GM12878 (cell line): ENCODE measurements at regions not wholly inside any gene's neighbourhood (a gene's known extent, or its start where the extent isn't known, plus 50 kb on each side); places are given as distances from the start of the nearest gene placed in this dataset.

ENCODE experiments used
- ATAC-seq: fragments of 200-7000 bp; cut with Tn5 transposase; 3 replicates; pipeline ENCODE4 v1.9.1; 2020; ENCODE audit warnings: mild to moderate bottlenecking, moderate library complexity
- BruUV-seq: library from RNA; stranded (reverse); fragments of 400-500 nt; replicated peaks from 2 replicates; lab custom pipeline; 2021; lab: Mats Ljungman, UMichigan
- CTCF ChIA-PET: fragments of 300-600 bp; sonication (Branson Sonifier 250); formaldehyde crosslinking; extraction: SDS; loops from one replicate; lab custom pipeline; 2021; ENCODE audit warnings: inconsistent platforms; lab: Yijun Ruan, JAX
- POLR2A ChIA-PET: fragments of 350-600 bp; formaldehyde crosslinking; extraction: SDS; loops from one replicate; lab custom pipeline; 2021; ENCODE audit warnings: inconsistent platforms; lab: Charles Lee
- RAD21 ChIA-PET: fragments of 300-600 bp; sonication (Branson Sonifier 250); formaldehyde crosslinking; loops from one replicate; lab custom pipeline; 2023; ENCODE audit warnings: antibody characterized with exemption; ENCODE audit not compliant: unreplicated experiment; lab: Charles Lee
- SMC1A ChIA-PET: fragments of 300-600 bp; sonication (Branson Sonifier 250); formaldehyde crosslinking; loops from one replicate; lab custom pipeline; 2023; ENCODE audit not compliant: unreplicated experiment, uncharacterized antibody; lab: Charles Lee
- DNase-seq: peaks from one replicate; pipeline ENCODE4 v3.0.0-alpha.2; 2011; ENCODE audit warnings: low read depth, low spot score
- FAIRE-seq: peaks from 3 replicates; lab custom pipeline; 2011; peaks lifted over from hg19 to GRCh38; lab: Jason Lieb, UNC
- H2AFZ ChIP-seq: 2 replicates; pipeline ENCODE4 v1.6.0; 2011; ENCODE audit warnings: low read depth, low read length, control low read depth; ENCODE audit not compliant: control insufficient read depth
- H3K27ac ChIP-seq: 2 replicates; pipeline ENCODE4 v1.5.1; 2011; ENCODE audit warnings: control low read depth; ENCODE audit not compliant: control insufficient read depth, insufficient read depth
- H3K27me3 ChIP-seq, 2 experiments: replicated peaks in 1 of 2; 2 replicates each; pipeline versions ENCODE4 v1.6.0 to v1.6.1; 2011; ENCODE audit warnings: low read length in 1 of 2; ENCODE audit not compliant: control insufficient read depth in 2 of 2, insufficient read depth in 2 of 2
- H3K36me3 ChIP-seq, 2 experiments: 2 replicates each; pipeline ENCODE4 v1.5.1; 2011; ENCODE audit warnings: low read length in 1 of 2; ENCODE audit not compliant: control insufficient read depth in 2 of 2, insufficient read depth in 2 of 2
- H3K4me1 ChIP-seq: 2 replicates; pipeline ENCODE4 v1.6.1; 2011; ENCODE audit warnings: mild to moderate bottlenecking, low read length, moderate library complexity, mixed read lengths; ENCODE audit not compliant: control insufficient read depth, insufficient read depth
- H3K4me2 ChIP-seq: 2 replicates; pipeline ENCODE4 v1.6.0; 2011; ENCODE audit warnings: control low read depth; ENCODE audit not compliant: control insufficient read depth, insufficient read depth
- H3K4me3 ChIP-seq: fragments of 200-600 bp; sonication (generic); 2 replicates; pipeline ENCODE4 v1.5.1; 2016
- H3K79me2 ChIP-seq: 2 replicates; pipeline ENCODE4 v1.6.0; 2011; ENCODE audit warnings: low read length; ENCODE audit not compliant: control insufficient read depth, insufficient read depth
- H3K9ac ChIP-seq: 2 replicates; pipeline ENCODE4 v1.8.0; 2011; ENCODE audit warnings: low read length, control low read depth, mixed read lengths; ENCODE audit not compliant: control insufficient read depth, insufficient read depth
- H3K9me3 ChIP-seq: replicated peaks from 3 replicates; pipeline ENCODE4 v1.5.1; 2011; ENCODE audit warnings: mild to moderate bottlenecking, low read length; ENCODE audit not compliant: control insufficient read depth, insufficient read depth
- H4K20me1 ChIP-seq: 2 replicates; pipeline ENCODE4 v1.6.0; 2011; ENCODE audit not compliant: control insufficient read depth, insufficient read depth
- BACH1 ChIP-seq: fragments of 450-650 bp; IDR thresholded peaks from 2 replicates; pipeline ENCODE4 v1.6.1; 2017; ENCODE audit warnings: mild to moderate bottlenecking, borderline replicate concordance
- CBX3 ChIP-seq: fragments of 200-600 bp; sonication (generic); IDR thresholded peaks from 2 replicates; pipeline ENCODE4 v1.6.1; 2016; ENCODE audit warnings: low read depth, borderline replicate concordance
- CEBPZ ChIP-seq: fragments of 150-350 bp; IDR thresholded peaks from 2 replicates; pipeline ENCODE4 v1.6.1; 2016; ENCODE audit warnings: low read depth, low read length
- CHD1 ChIP-seq: IDR thresholded peaks from 2 replicates; pipeline ENCODE4 v1.6.1; 2012; ENCODE audit warnings: low read depth, low read length, improper control_type of control experiment
- EZH2 ChIP-seq: IDR thresholded peaks from 2 replicates; pipeline ENCODE4 v1.6.1; 2012; ENCODE audit warnings: low read depth, mild to moderate bottlenecking, control low read depth, inconsistent platforms, low read length, borderline replicate concordance; ENCODE audit not compliant: control insufficient read depth
- MEF2B ChIP-seq: fragments of 450-650 bp; IDR thresholded peaks from 2 replicates; pipeline ENCODE4 v1.6.1; 2018; ENCODE audit warnings: mild to moderate bottlenecking, moderate library complexity; ENCODE audit not compliant: partially characterized antibody, poor library complexity, severe bottlenecking
- RB1 ChIP-seq: fragments of 450-650 bp; formaldehyde crosslinking; IDR thresholded peaks from 2 replicates; pipeline ENCODE4 v1.6.1; 2017; ENCODE audit warnings: mild to moderate bottlenecking, borderline replicate concordance
- RBBP5 ChIP-seq: fragments of 200-600 bp; sonication (generic); conservative IDR thresholded peaks from 2 replicates; pipeline ENCODE4 v1.6.1; 2016
- TARDBP ChIP-seq: IDR thresholded peaks from 2 replicates; pipeline ENCODE4 v1.6.1; 2016; ENCODE audit warnings: borderline replicate concordance
- YBX1 ChIP-seq: fragments of 450-650 bp; IDR thresholded peaks from 2 replicates; pipeline ENCODE4 v1.6.1; 2016; ENCODE audit warnings: antibody characterized with exemption
- ZBTB4 ChIP-seq: fragments of 450-650 bp; formaldehyde crosslinking; IDR thresholded peaks from 2 replicates; pipeline ENCODE4 v1.4.0; 2022; ENCODE audit warnings: mild to moderate bottlenecking, moderate library complexity
- ZBTB40 ChIP-seq: fragments of 450-650 bp; IDR thresholded peaks from 2 replicates; pipeline ENCODE4 v1.6.1; 2016; ENCODE audit warnings: mild to moderate bottlenecking, moderate library complexity, borderline replicate concordance
- ZNF217 ChIP-seq: fragments of 450-650 bp; IDR thresholded peaks from 2 replicates; pipeline ENCODE4 v1.6.1; 2017; ENCODE audit warnings: antibody characterized with exemption, mild to moderate bottlenecking
- whole genome bisulfite sequencing: methylation state at CpG from one replicate; pipeline ENCODE4 v1.1.6; 2016; ENCODE audit warnings: low lambda C conversion rate; ENCODE audit not compliant: insufficient replicate concordance, insufficient coverage; ENCODE audit errors: missing lambda C conversion rate; 5-methylcytosine and 5-hydroxymethylcytosine counted together
- in situ Hi-C: fragments of 300-500 bp; cut with MboI; formaldehyde crosslinking; loops from 9 replicates; pipeline ENCODE4 v1.14.3; 2018; ENCODE audit warnings: mixed read lengths
- intact Hi-C: fragments of 100-400 bp; cut with micrococcal nuclease; formaldehyde crosslinking; loops from one replicate; pipeline ENCODE4 v1.14.2; 2022; ENCODE audit not compliant: unreplicated experiment

GRCh38 chrX:44619039-44619438, 76.4 kb upstream of the FUNDC1 start (continued):
- TF ChIP-seq ZBTB40 (no peak), MEF2B (no peak)

GRCh38 chrX:44596277-44596676, 53.6 kb upstream of the FUNDC1 start:
- H3K4me2 ChIP-seq: no peak overlapping the region
- ChIA-PET POLR2A (interaction anchor here (0.6 kb wide), 1 partner anchor 314 kb away, joined by 3 read pairs; no protein-coding TSS in a partner anchor), SMC1A (no interaction called here), RAD21 (no interaction called here), CTCF (no interaction called here)
- H2AFZ ChIP-seq: no peak overlapping the region
- FAIRE-seq: peak; percentile 35
- no peaks in the 10 kb centered on the region for H3K36me3 ChIP-seq
- no peak overlapping the region for H3K4me3 ChIP-seq
- H3K79me2 ChIP-seq: no peaks in the 10 kb centered on the region
- intact Hi-C loops: no loop called here
- 5% methylated on average over 2 of the region's 2 CpGs for WGBS
- H3K9me3 ChIP-seq: no peaks in the 10 kb centered on the region
- no TSS peak for BruUV-seq
- no peaks in the 10 kb centered on the region for H4K20me1 ChIP-seq
- H3K4me1 ChIP-seq: no peaks in the 10 kb centered on the region
- H3K27me3 ChIP-seq: no peaks in the 10 kb centered on the region
- no peak overlapping the region for H3K27ac ChIP-seq
- peak; percentile 36 for DNase-seq
- H3K9ac ChIP-seq: no peak overlapping the region
- in situ Hi-C loops: no loop called here
- peak; percentile 98 for ATAC-seq
- TF ChIP-seq TARDBP (no peak), CBX3 (no peak), EZH2 (no peak), BACH1 (peak; percentile 68; the same call in 1 of the 2 replicates), RB1 (no peak), ZBTB4 (CRISPR knock-in tag) (no peak), CEBPZ (no peak), ZNF217 (no peak), CHD1 (no peak), YBX1 (no peak), RBBP5 (no peak)
